ENCODE measurements at regions not wholly inside any gene's neighbourhood (a gene's known extent, or its start where the extent isn't known, plus 50 kb on each side); places are given as distances from the start of the nearest gene placed in this dataset.

DNA sequence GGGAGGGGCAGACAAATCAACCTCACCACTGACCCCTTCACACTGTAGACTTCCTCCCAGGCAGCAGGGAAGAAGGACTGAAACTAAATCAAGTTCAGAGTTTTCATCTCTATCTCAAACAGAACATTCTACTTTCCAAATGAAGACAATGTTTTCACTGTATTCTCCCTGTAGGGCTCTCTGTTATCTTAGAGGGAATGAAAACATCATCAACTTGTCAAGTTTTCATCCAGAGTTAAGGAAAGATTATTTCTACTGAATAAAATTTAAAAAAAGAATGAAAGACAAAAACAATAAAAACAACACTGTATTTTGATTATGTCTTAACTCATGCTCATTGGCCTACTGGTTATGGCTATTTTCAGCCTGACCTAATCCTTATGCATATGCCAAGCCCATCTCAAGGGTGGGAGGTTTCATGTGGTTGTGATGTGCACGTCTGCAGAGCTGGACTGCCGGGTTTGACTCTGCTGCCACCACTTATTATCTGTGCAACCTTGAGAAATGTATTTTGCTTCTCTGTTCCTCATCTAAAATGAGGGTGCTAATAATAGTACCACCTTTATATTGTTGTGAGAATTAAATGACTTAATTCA lies 152.0 kb upstream of the AVPR1A start:
- Mint-ChIP-seq H3K27ac (ENCODE audit: unreplicated experiment) (no peak overlapping the region), H3K36me3 (ENCODE audit: low read depth, unreplicated experiment) (no peaks in the 10 kb centered on the region), H3K4me1 (ENCODE audit: unreplicated experiment) (peaks cover 7% of the 10 kb centered on the region), H3K4me3 (ENCODE audit: unreplicated experiment) (no peak overlapping the region), H3K9me3 (ENCODE audit: unreplicated experiment) (no peaks in the 10 kb centered on the region), H3K27me3 (ENCODE audit: unreplicated experiment) (no peaks in the 10 kb centered on the region)
- TF ChIP-seq, protein P1, sequence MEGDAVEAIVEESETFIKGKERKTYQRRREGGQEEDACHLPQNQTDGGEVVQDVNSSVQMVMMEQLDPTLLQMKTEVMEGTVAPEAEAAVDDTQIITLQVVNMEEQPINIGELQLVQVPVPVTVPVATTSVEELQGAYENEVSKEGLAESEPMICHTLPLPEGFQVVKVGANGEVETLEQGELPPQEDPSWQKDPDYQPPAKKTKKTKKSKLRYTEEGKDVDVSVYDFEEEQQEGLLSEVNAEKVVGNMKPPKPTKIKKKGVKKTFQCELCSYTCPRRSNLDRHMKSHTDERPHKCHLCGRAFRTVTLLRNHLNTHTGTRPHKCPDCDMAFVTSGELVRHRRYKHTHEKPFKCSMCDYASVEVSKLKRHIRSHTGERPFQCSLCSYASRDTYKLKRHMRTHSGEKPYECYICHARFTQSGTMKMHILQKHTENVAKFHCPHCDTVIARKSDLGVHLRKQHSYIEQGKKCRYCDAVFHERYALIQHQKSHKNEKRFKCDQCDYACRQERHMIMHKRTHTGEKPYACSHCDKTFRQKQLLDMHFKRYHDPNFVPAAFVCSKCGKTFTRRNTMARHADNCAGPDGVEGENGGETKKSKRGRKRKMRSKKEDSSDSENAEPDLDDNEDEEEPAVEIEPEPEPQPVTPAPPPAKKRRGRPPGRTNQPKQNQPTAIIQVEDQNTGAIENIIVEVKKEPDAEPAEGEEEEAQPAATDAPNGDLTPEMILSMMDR (IDR thresholded peaks at IDR 0.05; ENCODE audit: unreplicated experiment), result no peak
- DNase-seq (ENCODE audit: low spot score), result no peak

DNA sequence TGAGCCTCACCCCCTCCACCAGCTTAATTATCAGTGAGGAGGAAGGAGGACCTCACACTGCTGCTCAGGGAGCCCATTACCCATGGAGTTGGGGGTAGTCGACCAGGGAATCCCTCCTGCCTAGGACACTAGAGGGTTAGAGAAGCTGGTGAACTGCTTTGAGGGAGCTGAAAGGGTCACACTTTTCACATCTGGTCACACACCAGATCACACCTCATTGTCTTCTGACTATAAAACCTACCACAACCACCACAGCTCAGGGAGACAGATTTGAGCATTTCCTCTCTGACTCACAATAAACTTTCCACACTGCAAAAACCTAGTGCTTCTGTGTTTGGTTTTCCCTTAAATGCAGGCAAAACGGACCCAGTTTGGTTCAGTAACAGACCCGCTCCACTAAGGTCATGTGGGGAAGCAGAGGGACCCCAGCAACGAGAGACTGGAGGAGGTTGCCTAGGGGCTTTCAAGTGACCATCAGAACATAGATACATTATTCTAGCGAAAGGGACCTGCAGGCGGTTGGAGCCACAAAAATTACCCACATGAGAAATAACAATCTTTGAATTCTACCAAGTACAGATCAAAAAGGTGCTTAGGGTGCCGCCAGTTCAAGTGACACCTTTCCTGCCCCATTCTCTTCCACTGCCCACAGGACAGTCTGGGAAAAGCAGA lies 151.4 kb upstream of the AVPR1A start:
- peak overlapping the region; percentile 6 for H3K27ac Mint-ChIP-seq (ENCODE audit: unreplicated experiment)
- no peak for DNase-seq (ENCODE audit: low spot score)

DNA sequence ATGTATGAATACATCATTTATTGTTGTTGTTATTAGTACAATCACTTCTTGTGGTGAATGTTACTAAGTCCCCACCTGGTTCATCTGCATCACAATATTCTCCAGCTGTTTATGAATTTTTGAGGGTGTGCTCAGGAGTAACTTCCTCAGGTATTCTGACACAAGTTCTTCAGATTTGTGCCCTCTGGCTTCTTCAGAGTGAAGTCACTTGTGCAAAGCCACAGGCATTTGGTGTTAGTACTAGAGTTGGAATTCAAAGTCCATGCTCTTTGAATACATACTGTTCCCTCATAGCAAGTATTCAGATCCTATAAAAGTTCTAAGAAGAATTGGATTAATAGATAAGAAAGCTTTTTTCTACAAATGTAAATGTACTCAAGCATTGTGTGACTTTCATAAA lies 150.3 kb upstream of the AVPR1A start:
- no peak for DNase-seq (ENCODE audit: low spot score)
- Mint-ChIP-seq H3K9me3 (ENCODE audit: unreplicated experiment) (no peaks in the 10 kb centered on the region), H3K4me3 (ENCODE audit: unreplicated experiment) (no peak overlapping the region), H3K27ac (ENCODE audit: unreplicated experiment) (no peak overlapping the region), H3K36me3 (ENCODE audit: low read depth, unreplicated experiment) (no peaks in the 10 kb centered on the region), H3K27me3 (ENCODE audit: unreplicated experiment) (no peaks in the 10 kb centered on the region), H3K4me1 (ENCODE audit: unreplicated experiment) (peaks cover 7% of the 10 kb centered on the region)
- TF ChIP-seq, protein P1 (IDR thresholded peaks at IDR 0.05; ENCODE audit: unreplicated experiment), result no peak

More for the DNA sequence above, 151.4 kb upstream of the AVPR1A start:
- H3K4me3 Mint-ChIP-seq (ENCODE audit: unreplicated experiment), result no peak overlapping the region
- H3K36me3 Mint-ChIP-seq (ENCODE audit: low read depth, unreplicated experiment), result no peaks in the 10 kb centered on the region
- no peaks in the 10 kb centered on the region for H3K9me3 Mint-ChIP-seq (ENCODE audit: unreplicated experiment)
- peaks cover 7% of the 10 kb centered on the region for H3K4me1 Mint-ChIP-seq (ENCODE audit: unreplicated experiment)
- TF ChIP-seq, protein P1 (IDR thresholded peaks at IDR 0.05; ENCODE audit: unreplicated experiment), result no peak
- no peaks in the 10 kb centered on the region for H3K27me3 Mint-ChIP-seq (ENCODE audit: unreplicated experiment)

DNA sequence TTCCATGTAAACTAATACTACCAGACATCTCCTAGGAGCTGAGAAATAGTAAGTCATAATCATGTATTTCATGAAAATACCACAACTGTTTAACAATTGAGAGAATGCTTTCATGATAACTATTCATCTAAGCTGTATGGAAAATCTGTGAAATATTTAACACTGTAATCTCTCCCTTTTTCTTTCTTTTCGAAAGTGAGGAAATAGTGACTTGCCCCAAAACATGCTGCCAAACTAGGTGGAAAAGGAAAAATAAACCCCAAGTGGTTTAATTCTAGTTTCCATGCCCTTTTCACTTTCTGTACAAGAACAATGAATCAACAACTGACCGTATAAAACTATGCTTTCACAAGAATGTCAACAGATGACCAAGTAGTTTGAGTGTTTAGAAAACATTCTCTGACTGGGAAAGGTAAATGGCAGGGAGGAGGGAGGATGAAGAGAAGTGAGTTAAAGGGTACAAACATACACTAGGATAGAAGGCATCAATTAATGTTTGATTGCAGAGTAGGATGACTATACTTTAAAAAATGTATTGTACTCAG lies 147.5 kb upstream of the AVPR1A start:
- DNase-seq (ENCODE audit: low spot score), result no peak
- H3K4me1 Mint-ChIP-seq (ENCODE audit: unreplicated experiment), result peaks cover 16% of the 10 kb centered on the region
- no peak overlapping the region for H3K27ac Mint-ChIP-seq (ENCODE audit: unreplicated experiment)
- H3K36me3 Mint-ChIP-seq (ENCODE audit: low read depth, unreplicated experiment), result no peaks in the 10 kb centered on the region
- no peaks in the 10 kb centered on the region for H3K27me3 Mint-ChIP-seq (ENCODE audit: unreplicated experiment)
- TF ChIP-seq, protein P1 (IDR thresholded peaks at IDR 0.05; ENCODE audit: unreplicated experiment), result no peak
- no peaks in the 10 kb centered on the region for H3K9me3 Mint-ChIP-seq (ENCODE audit: unreplicated experiment)
- H3K4me3 Mint-ChIP-seq (ENCODE audit: unreplicated experiment), result no peak overlapping the region

DNA sequence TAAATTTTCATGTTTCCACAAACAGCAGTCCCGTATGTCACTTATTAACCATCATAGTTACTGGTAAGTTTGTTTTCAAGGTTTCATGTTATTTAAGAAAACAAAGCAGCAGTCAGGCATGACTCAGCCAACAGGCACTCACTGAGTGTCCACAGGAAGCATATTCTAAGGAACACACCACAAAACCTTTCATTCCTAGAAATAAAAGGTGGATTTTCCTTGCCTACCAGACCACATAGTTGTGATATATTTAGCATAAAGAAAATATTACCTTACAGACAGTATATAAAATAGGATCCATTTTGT lies 143.3 kb upstream of the AVPR1A start:
- H3K27ac Mint-ChIP-seq (ENCODE audit: unreplicated experiment), result peak overlapping the region; percentile 21
- H3K27me3 Mint-ChIP-seq (ENCODE audit: unreplicated experiment), result no peaks in the 10 kb centered on the region
- no peak for DNase-seq (ENCODE audit: low spot score)
- H3K36me3 Mint-ChIP-seq (ENCODE audit: low read depth, unreplicated experiment), result no peaks in the 10 kb centered on the region
- no peak overlapping the region for H3K4me3 Mint-ChIP-seq (ENCODE audit: unreplicated experiment)
- TF ChIP-seq, protein P1 (IDR thresholded peaks at IDR 0.05; ENCODE audit: unreplicated experiment), result no peak
- peaks cover 9% of the 10 kb centered on the region for H3K4me1 Mint-ChIP-seq (ENCODE audit: unreplicated experiment)
- H3K9me3 Mint-ChIP-seq (ENCODE audit: unreplicated experiment), result no peaks in the 10 kb centered on the region

All from endothelial cell (in vitro differentiated cells).